ENCODE measurements at regions not wholly inside any gene's neighbourhood (a gene's known extent, or its start where the extent isn't known, plus 50 kb on each side); places are given as distances from the start of the nearest gene placed in this dataset.

GRCh38 chr1:218589487-218589886 is 244.4 kb downstream of the TGFB2 start:
- Histone ChIP-seq H3K27me3 (ENCODE audit: control insufficient read depth in 2 of 2, insufficient read depth in 2 of 2, low read length in 2 of 2) (no peaks in the 10 kb centered on the region), H3K4me3 (no peak overlapping the region), H4K20me1 (replicated peaks; ENCODE audit: control insufficient read depth, insufficient read depth, low read length) (no peaks in the 10 kb centered on the region), H3K9me1 (ENCODE audit: control insufficient read depth, insufficient read depth, low read length) (no peaks in the 10 kb centered on the region), H2AFZ (ENCODE audit: low read depth, low read length) (no peak overlapping the region), H3K9me3 (replicated peaks; ENCODE audit: control insufficient read depth, insufficient read depth, low read depth, low read length) (no peaks in the 10 kb centered on the region), H3K36me3 (ENCODE audit: control insufficient read depth, insufficient read depth, low read length) (no peaks in the 10 kb centered on the region), H3K79me2 (ENCODE audit: control insufficient read depth, insufficient read depth, low read length) (no peaks in the 10 kb centered on the region), H3K27ac (ENCODE audit: extremely low read depth, low read depth, low read length) (no peak overlapping the region), H3K4me1 (replicated peaks in 1 of 2; ENCODE audit: control insufficient read depth in 2 of 2, insufficient read depth in 2 of 2, low read length in 2 of 2) (no peaks in the 10 kb centered on the region), H3K4me2 (ENCODE audit: insufficient read depth, low read length) (no peak overlapping the region), H3K9ac (ENCODE audit: insufficient read depth in 1 of 2, low read depth in 2 of 2, low read length in 2 of 2) (no peak overlapping the region)
- FAIRE-seq: no peak
- in situ Hi-C loops (cut with MboI): no loop called here
- no peak for TF ChIP-seq ASH1L (IDR thresholded peaks at IDR 0.05; ENCODE audit: borderline replicate concordance, low read depth, partially characterized antibody)
- TF ChIP-seq NR2C2 (CRISPR knock-in tag; IDR thresholded peaks at IDR 0.05): no peak
- peak; percentile 93 for TF ChIP-seq NR2C2 (tag; IDR thresholded peaks at IDR 0.05)
- TF ChIP-seq MLX (CRISPR knock-in tag; conservative IDR thresholded peaks at IDR 0.05): no peak
- TF ChIP-seq CGGBP1 (CRISPR knock-in tag; IDR thresholded peaks at IDR 0.05): no peak
- TF ChIP-seq SMARCA4 (IDR thresholded peaks at IDR 0.05): no peak
- no peak for TF ChIP-seq BCLAF1 (IDR thresholded peaks at IDR 0.05; ENCODE audit: borderline replicate concordance in 1 of 2, control insufficient read depth in 1 of 2, low read depth in 2 of 2, low read length in 1 of 2)
- TF ChIP-seq ZNF717 (CRISPR knock-in tag; IDR thresholded peaks at IDR 0.05): no peak
- TF ChIP-seq CLOCK (CRISPR knock-in tag; IDR thresholded peaks at IDR 0.05; ENCODE audit: borderline replicate concordance): no peak
- TF ChIP-seq ATF7 (IDR thresholded peaks at IDR 0.05): no peak
- TF ChIP-seq NR2C1 (IDR thresholded peaks at IDR 0.05): peak; percentile 89
- peak; percentile 80 for TF ChIP-seq NR2C1 (tag; IDR thresholded peaks at IDR 0.05)
- no TSS peak for BruUV-seq (replicated peaks)
- ChIA-PET CTCF (ENCODE audit: low intra/inter-chr PET ratio) (no interaction called here), POLR2A (no interaction called here)
- ATAC-seq: no peak
- under 1% methylated on average over 6 of the region's 6 CpGs for WGBS (ENCODE audit: insufficient coverage, low coverage, missing lambda C conversion rate)
- intact Hi-C loops (cut with micrococcal nuclease): no loop called here
- DNase-seq (ENCODE audit: extremely low read depth in 1 of 4, low spot score in 3 of 4): no peak
